ENCODE measurements at regions not wholly inside any gene's neighbourhood (a gene's known extent, or its start where the extent isn't known, plus 50 kb on each side); places are given as distances from the start of the nearest gene placed in this dataset.

- H3K27ac ChIP-seq: no peak overlapping the region
- TF ChIP-seq CTCF (conservative IDR thresholded peaks at IDR 0.05): no peak
These were observed 347.8 kb downstream of the MZT1 start for GRCh38 chr13:72379581-72379980.

GRCh38 chr13:72368031-72368430 is 359.4 kb downstream of the MZT1 start:
- no peak overlapping the region for H3K27ac ChIP-seq
- TF ChIP-seq CTCF (conservative IDR thresholded peaks at IDR 0.05): no peak

- no peak for TF ChIP-seq CTCF (conservative IDR thresholded peaks at IDR 0.05)
- no peak overlapping the region for H3K27ac ChIP-seq
These were observed 380.7 kb downstream of the MZT1 start for GRCh38 chr13:72346716-72347115.

GRCh38 chr13:72342364-72342763 is 385.1 kb downstream of the MZT1 start:
- TF ChIP-seq CTCF (conservative IDR thresholded peaks at IDR 0.05): no peak

GRCh38 chr13:72341904-72342303 is 385.5 kb downstream of the MZT1 start:
- TF ChIP-seq CTCF (conservative IDR thresholded peaks at IDR 0.05): no peak

More at GRCh38 chr13:72342364-72342763, 385.1 kb downstream of the MZT1 start:
- H3K27ac ChIP-seq: no peak overlapping the region

GRCh38 chr13:72317346-72318109 is 409.9 kb downstream of the MZT1 start:
- TF ChIP-seq CTCF (conservative IDR thresholded peaks at IDR 0.05): 0 out of 2 replicates have a peak, but pooled peaks have one; percentile 11
- no peak overlapping the region for H3K27ac ChIP-seq

More at GRCh38 chr13:72341904-72342303, 385.5 kb downstream of the MZT1 start:
- no peak overlapping the region for H3K27ac ChIP-seq

- no peak for TF ChIP-seq CTCF (conservative IDR thresholded peaks at IDR 0.05)
These were observed 410.7 kb downstream of the MZT1 start for GRCh38 chr13:72316716-72317115.

More at GRCh38 chr13:72316716-72317115, 410.7 kb downstream of the MZT1 start:
- no peak overlapping the region for H3K27ac ChIP-seq
